GM12878 (cell line): ENCODE measurements at regions not wholly inside any gene's neighbourhood (a gene's known extent, or its start where the extent isn't known, plus 50 kb on each side); places are given as distances from the start of the nearest gene placed in this dataset.

Experiments used
- ATAC-seq: fragments of 200-7000 bp; cut with Tn5 transposase; 3 replicates; pipeline ENCODE4 v1.9.1; 2020; ENCODE audit warnings: mild to moderate bottlenecking, moderate library complexity
- BruUV-seq: library from RNA; stranded (reverse); fragments of 400-500 nt; replicated peaks from 2 replicates; lab custom pipeline; 2021; lab: Mats Ljungman, UMichigan
- CTCF ChIA-PET: fragments of 300-600 bp; sonication (Branson Sonifier 250); formaldehyde crosslinking; extraction: SDS; loops from one replicate; lab custom pipeline; 2021; ENCODE audit warnings: inconsistent platforms; lab: Yijun Ruan, JAX
- POLR2A ChIA-PET: fragments of 350-600 bp; formaldehyde crosslinking; extraction: SDS; loops from one replicate; lab custom pipeline; 2021; ENCODE audit warnings: inconsistent platforms; lab: Charles Lee
- RAD21 ChIA-PET: fragments of 300-600 bp; sonication (Branson Sonifier 250); formaldehyde crosslinking; loops from one replicate; lab custom pipeline; 2023; ENCODE audit warnings: antibody characterized with exemption; ENCODE audit not compliant: unreplicated experiment; lab: Charles Lee
- SMC1A ChIA-PET: fragments of 300-600 bp; sonication (Branson Sonifier 250); formaldehyde crosslinking; loops from one replicate; lab custom pipeline; 2023; ENCODE audit not compliant: unreplicated experiment, uncharacterized antibody; lab: Charles Lee
- DNase-seq: peaks from one replicate; pipeline ENCODE4 v3.0.0-alpha.2; 2011; ENCODE audit warnings: low read depth, low spot score
- FAIRE-seq: peaks from 3 replicates; lab custom pipeline; 2011; peaks lifted over from hg19 to GRCh38; lab: Jason Lieb, UNC
- H2AFZ ChIP-seq: 2 replicates; pipeline ENCODE4 v1.6.0; 2011; ENCODE audit warnings: low read depth, low read length, control low read depth; ENCODE audit not compliant: control insufficient read depth
- H3K27ac ChIP-seq: 2 replicates; pipeline ENCODE4 v1.5.1; 2011; ENCODE audit warnings: control low read depth; ENCODE audit not compliant: control insufficient read depth, insufficient read depth
- H3K27me3 ChIP-seq, 2 experiments: replicated peaks in 1 of 2; 2 replicates each; pipeline versions ENCODE4 v1.6.0 to v1.6.1; 2011; ENCODE audit warnings: low read length in 1 of 2; ENCODE audit not compliant: control insufficient read depth in 2 of 2, insufficient read depth in 2 of 2
- H3K36me3 ChIP-seq, 2 experiments: 2 replicates each; pipeline ENCODE4 v1.5.1; 2011; ENCODE audit warnings: low read length in 1 of 2; ENCODE audit not compliant: control insufficient read depth in 2 of 2, insufficient read depth in 2 of 2
- H3K4me1 ChIP-seq: 2 replicates; pipeline ENCODE4 v1.6.1; 2011; ENCODE audit warnings: mild to moderate bottlenecking, low read length, moderate library complexity, mixed read lengths; ENCODE audit not compliant: control insufficient read depth, insufficient read depth
- H3K4me2 ChIP-seq: 2 replicates; pipeline ENCODE4 v1.6.0; 2011; ENCODE audit warnings: control low read depth; ENCODE audit not compliant: control insufficient read depth, insufficient read depth
- H3K4me3 ChIP-seq: fragments of 200-600 bp; sonication (generic); 2 replicates; pipeline ENCODE4 v1.5.1; 2016
- H3K79me2 ChIP-seq: 2 replicates; pipeline ENCODE4 v1.6.0; 2011; ENCODE audit warnings: low read length; ENCODE audit not compliant: control insufficient read depth, insufficient read depth
- H3K9ac ChIP-seq: 2 replicates; pipeline ENCODE4 v1.8.0; 2011; ENCODE audit warnings: low read length, control low read depth, mixed read lengths; ENCODE audit not compliant: control insufficient read depth, insufficient read depth
- H3K9me3 ChIP-seq: replicated peaks from 3 replicates; pipeline ENCODE4 v1.5.1; 2011; ENCODE audit warnings: mild to moderate bottlenecking, low read length; ENCODE audit not compliant: control insufficient read depth, insufficient read depth
- H4K20me1 ChIP-seq: 2 replicates; pipeline ENCODE4 v1.6.0; 2011; ENCODE audit not compliant: control insufficient read depth, insufficient read depth
- CEBPB ChIP-seq, 2 experiments: fragments of 150-350 bp in 1 of 2; IDR thresholded peaks; 2 replicates each; pipeline ENCODE4 v1.6.1; 2012 to 2014; ENCODE audit warnings: low read depth in 2 of 2, low read length in 2 of 2, borderline replicate concordance in 1 of 2, inconsistent platforms in 1 of 2
- CHD2 ChIP-seq: IDR thresholded peaks from 2 replicates; pipeline ENCODE4 v1.6.1; 2011; ENCODE audit warnings: low read depth, low read length, improper control_type of control experiment, borderline replicate concordance
- KAT2A ChIP-seq: conservative IDR thresholded peaks from 2 replicates; pipeline ENCODE4 v1.6.1; 2011; ENCODE audit warnings: low read depth, low read length; ENCODE audit not compliant: control insufficient read depth
- NBN ChIP-seq: fragments of 450-650 bp; IDR thresholded peaks from 2 replicates; pipeline ENCODE4 v1.6.1; 2016
- NR2C2 ChIP-seq: IDR thresholded peaks from 2 replicates; pipeline ENCODE4 v1.6.1; 2011; ENCODE audit warnings: borderline replicate concordance, low read depth; ENCODE audit not compliant: control insufficient read depth, insufficient read length
- POU2F2 ChIP-seq: IDR thresholded peaks from 3 replicates; pipeline ENCODE4 v1.6.1; 2011; ENCODE audit warnings: low read depth, mild to moderate bottlenecking, low read length, borderline replicate concordance
- WGBS: methylation state at CpG from one replicate; pipeline ENCODE4 v1.1.6; 2016; ENCODE audit warnings: low lambda C conversion rate; ENCODE audit not compliant: insufficient replicate concordance, insufficient coverage; ENCODE audit errors: missing lambda C conversion rate; 5-methylcytosine and 5-hydroxymethylcytosine counted together
- in situ Hi-C: fragments of 300-500 bp; cut with MboI; formaldehyde crosslinking; loops from 9 replicates; pipeline ENCODE4 v1.14.3; 2018; ENCODE audit warnings: mixed read lengths
- intact Hi-C: fragments of 100-400 bp; cut with micrococcal nuclease; formaldehyde crosslinking; loops from one replicate; pipeline ENCODE4 v1.14.2; 2022; ENCODE audit not compliant: unreplicated experiment
- TF ChIP-seq, protein P1 (sequence below): IDR thresholded peaks from 2 replicates; pipeline ENCODE4 v1.6.1; 2012; ENCODE audit warnings: improper control_type of control experiment, low read depth, low read length; ENCODE audit not compliant: insufficient replicate concordance

DNA sequence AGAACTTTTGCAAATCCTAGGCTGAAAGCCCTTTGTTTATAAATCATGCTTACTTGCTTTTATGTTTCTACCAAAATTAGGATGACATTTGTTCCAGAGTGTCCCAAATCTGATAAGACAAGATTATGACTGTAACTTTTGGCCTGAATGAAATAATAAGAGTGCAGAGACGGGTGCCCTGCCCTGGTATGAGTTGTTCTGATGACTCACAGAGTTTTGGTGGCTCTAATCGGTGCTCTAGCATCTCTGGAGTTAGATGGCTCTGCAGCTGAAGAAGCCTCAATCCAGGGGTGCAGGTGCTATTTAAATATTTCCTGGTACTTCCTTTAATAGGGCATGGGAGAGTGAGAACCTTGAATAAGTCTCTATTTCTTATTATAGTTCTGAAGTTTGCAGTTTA lies 102.2 kb upstream of the ELMO1 start:
- TF ChIP-seq CEBPB (IDR thresholded peaks at IDR 0.05; ENCODE audit: borderline replicate concordance in 1 of 2, low read depth in 2 of 2, low read length in 2 of 2) = no peak
- Histone ChIP-seq H3K27ac (no peak overlapping the region), H3K36me3 (no peaks in the 10 kb centered on the region), H3K79me2 (no peaks in the 10 kb centered on the region), H3K27me3 (no peaks in the 10 kb centered on the region; a peak in 1 of 4 replicates), H3K4me1 (no peaks in the 10 kb centered on the region), H3K4me3 (no peak overlapping the region), H3K9me3 (peaks cover 4% of the 10 kb centered on the region; the same call in 1 of the 3 replicates), H2AFZ (no peak overlapping the region), H4K20me1 (no peaks in the 10 kb centered on the region), H3K4me2 (no peak overlapping the region), H3K9ac (no peak overlapping the region)
- POLR2A ChIA-PET = no interaction called here
- SMC1A ChIA-PET = interaction anchor here (0.9 kb wide), 1 partner anchor 75 kb away, joined by 3 read pairs; no protein-coding TSS in a partner anchor
- DNase-seq (no peak), FAIRE-seq (no peak), ATAC-seq (no peak)
- RAD21 ChIA-PET = no interaction called here
- BruUV-seq = no TSS peak
- intact Hi-C loops (no loop called here), in situ Hi-C loops (no loop called here)
- WGBS = 6% methylated on average over 2 of the region's 2 CpGs
- CTCF ChIA-PET = no interaction called here

DNA sequence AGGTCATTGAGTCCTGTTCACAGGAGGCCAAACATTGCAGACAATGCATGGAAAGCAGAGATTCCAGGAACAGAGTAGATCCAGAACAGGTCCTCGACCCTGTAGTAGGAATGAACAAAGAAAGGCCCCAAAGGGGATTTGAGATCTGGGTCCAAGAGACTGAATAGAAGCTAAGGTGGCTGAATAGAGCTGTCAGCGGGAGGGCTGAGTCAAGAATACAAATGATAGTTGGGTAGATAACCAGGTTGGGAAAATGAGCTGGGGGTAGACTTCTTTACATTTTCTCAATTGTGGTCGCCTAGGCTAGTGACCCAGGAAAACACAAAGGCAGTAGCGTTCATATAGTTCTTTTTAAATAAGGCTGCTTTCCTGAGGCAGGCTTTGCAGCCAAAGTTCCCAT lies 103.4 kb upstream of the ELMO1 start:
- Histone ChIP-seq H4K20me1 (no peaks in the 10 kb centered on the region), H3K27ac (no peak overlapping the region), H3K27me3 (no peaks in the 10 kb centered on the region; a peak in 1 of 4 replicates), H3K4me3 (no peak overlapping the region), H3K4me2 (no peak overlapping the region), H3K36me3 (no peaks in the 10 kb centered on the region), H3K4me1 (no peaks in the 10 kb centered on the region), H3K9me3 (peaks cover 4% of the 10 kb centered on the region; the same call in 1 of the 3 replicates), H3K79me2 (no peaks in the 10 kb centered on the region), H2AFZ (no peak overlapping the region), H3K9ac (no peak overlapping the region)
- ChIA-PET RAD21 (no interaction called here), CTCF (no interaction called here), POLR2A (no interaction called here), SMC1A (interaction anchor here (1.9 kb wide), 1 partner anchor 9 kb away, joined by 5 read pairs; no protein-coding TSS in a partner anchor)
- ATAC-seq (no peak), DNase-seq (no peak), FAIRE-seq (no peak)
- TF ChIP-seq KAT2A = no peak
- TF ChIP-seq CHD2 = no peak
- TF ChIP-seq, protein P1, sequence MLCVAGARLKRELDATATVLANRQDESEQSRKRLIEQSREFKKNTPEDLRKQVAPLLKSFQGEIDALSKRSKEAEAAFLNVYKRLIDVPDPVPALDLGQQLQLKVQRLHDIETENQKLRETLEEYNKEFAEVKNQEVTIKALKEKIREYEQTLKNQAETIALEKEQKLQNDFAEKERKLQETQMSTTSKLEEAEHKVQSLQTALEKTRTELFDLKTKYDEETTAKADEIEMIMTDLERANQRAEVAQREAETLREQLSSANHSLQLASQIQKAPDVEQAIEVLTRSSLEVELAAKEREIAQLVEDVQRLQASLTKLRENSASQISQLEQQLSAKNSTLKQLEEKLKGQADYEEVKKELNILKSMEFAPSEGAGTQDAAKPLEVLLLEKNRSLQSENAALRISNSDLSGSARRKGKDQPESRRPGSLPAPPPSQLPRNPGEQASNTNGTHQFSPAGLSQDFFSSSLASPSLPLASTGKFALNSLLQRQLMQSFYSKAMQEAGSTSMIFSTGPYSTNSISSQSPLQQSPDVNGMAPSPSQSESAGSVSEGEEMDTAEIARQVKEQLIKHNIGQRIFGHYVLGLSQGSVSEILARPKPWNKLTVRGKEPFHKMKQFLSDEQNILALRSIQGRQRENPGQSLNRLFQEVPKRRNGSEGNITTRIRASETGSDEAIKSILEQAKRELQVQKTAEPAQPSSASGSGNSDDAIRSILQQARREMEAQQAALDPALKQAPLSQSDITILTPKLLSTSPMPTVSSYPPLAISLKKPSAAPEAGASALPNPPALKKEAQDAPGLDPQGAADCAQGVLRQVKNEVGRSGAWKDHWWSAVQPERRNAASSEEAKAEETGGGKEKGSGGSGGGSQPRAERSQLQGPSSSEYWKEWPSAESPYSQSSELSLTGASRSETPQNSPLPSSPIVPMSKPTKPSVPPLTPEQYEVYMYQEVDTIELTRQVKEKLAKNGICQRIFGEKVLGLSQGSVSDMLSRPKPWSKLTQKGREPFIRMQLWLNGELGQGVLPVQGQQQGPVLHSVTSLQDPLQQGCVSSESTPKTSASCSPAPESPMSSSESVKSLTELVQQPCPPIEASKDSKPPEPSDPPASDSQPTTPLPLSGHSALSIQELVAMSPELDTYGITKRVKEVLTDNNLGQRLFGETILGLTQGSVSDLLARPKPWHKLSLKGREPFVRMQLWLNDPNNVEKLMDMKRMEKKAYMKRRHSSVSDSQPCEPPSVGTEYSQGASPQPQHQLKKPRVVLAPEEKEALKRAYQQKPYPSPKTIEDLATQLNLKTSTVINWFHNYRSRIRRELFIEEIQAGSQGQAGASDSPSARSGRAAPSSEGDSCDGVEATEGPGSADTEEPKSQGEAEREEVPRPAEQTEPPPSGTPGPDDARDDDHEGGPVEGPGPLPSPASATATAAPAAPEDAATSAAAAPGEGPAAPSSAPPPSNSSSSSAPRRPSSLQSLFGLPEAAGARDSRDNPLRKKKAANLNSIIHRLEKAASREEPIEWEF = no peak
- no peak for TF ChIP-seq NBN
- TF ChIP-seq NR2C2 = no peak
- no peak for TF ChIP-seq POU2F2
- WGBS = 47% methylated on average over 4 of the region's 4 CpGs
- in situ Hi-C loops = no loop called here
- BruUV-seq = no TSS peak
- intact Hi-C loops = no loop called here
